IMR-90 (cell line): ENCODE measurements at regions not wholly inside any gene's neighbourhood (a gene's known extent, or its start where the extent isn't known, plus 50 kb on each side); places are given as distances from the start of the nearest gene placed in this dataset.

Experiments
- CTCF ChIP-seq: conservative IDR thresholded peaks from 2 replicates; pipeline ENCODE4 v1.5.1; 2012; ENCODE audit warnings: mild to moderate bottlenecking, low read depth, low read length, improper control_type of control experiment
- MAFK ChIP-seq: IDR thresholded peaks from 2 replicates; pipeline ENCODE4 v1.6.1; 2012; ENCODE audit warnings: low read depth, low read length, improper control_type of control experiment
- POLR2A ChIP-seq: IDR thresholded peaks from 2 replicates; pipeline ENCODE4 v1.6.1; 2012; ENCODE audit warnings: mild to moderate bottlenecking, low read depth, low read length
- RFX5 ChIP-seq: IDR thresholded peaks from 2 replicates; pipeline ENCODE4 v1.8.0; 2012; ENCODE audit warnings: low read depth, mild to moderate bottlenecking, low read length, moderate library complexity

GRCh38 chr13:69459346-69459745, 648.3 kb upstream of the ATXN8OS start:
- no peak for TF ChIP-seq CTCF
- TF ChIP-seq MAFK: no peak
- no peak for TF ChIP-seq POLR2A
- TF ChIP-seq RFX5: no peak
